PFSK-1 (cell line): ENCODE measurements at regions not wholly inside any gene's neighbourhood (a gene's known extent, or its start where the extent isn't known, plus 50 kb on each side); places are given as distances from the start of the nearest gene placed in this dataset.
A peak's percentile ranks its signal among the peaks of the same experiment; 100 is the strongest.

Experiments
- FOXP2 ChIP-seq: optimal IDR thresholded peaks from 2 replicates; pipeline ENCODE3; 2011; ENCODE audit warnings: borderline replicate concordance, control low read depth, inconsistent platforms; ENCODE audit not compliant: insufficient read depth; ENCODE audit errors: extremely low read length, extremely low read depth
- POLR2AphosphoS5 ChIP-seq: IDR thresholded peaks from 2 replicates; pipeline ENCODE4 v1.6.1; 2012; ENCODE audit warnings: low read depth, mild to moderate bottlenecking, control low read depth, low read length, moderate library complexity
- SIN3A ChIP-seq: IDR thresholded peaks from 2 replicates; pipeline ENCODE4 v1.6.1; 2012; ENCODE audit warnings: mild to moderate bottlenecking, low read length, moderate library complexity, borderline replicate concordance; ENCODE audit not compliant: insufficient read depth
- TAF1 ChIP-seq: IDR thresholded peaks from 2 replicates; pipeline ENCODE4 v1.6.1; 2012; ENCODE audit warnings: low read length, control low read depth, borderline replicate concordance; ENCODE audit not compliant: insufficient read depth
- TF ChIP-seq, protein P1 (sequence below), 2 experiments: IDR thresholded peaks; 2 replicates each; pipeline versions ENCODE4 v1.6.1 to v1.8.0; 2011 to 2012; ENCODE audit warnings: low read depth in 2 of 2, low read length in 2 of 2, control low read depth in 1 of 2, inconsistent platforms in 1 of 2, mild to moderate bottlenecking in 1 of 2, moderate library complexity in 1 of 2; ENCODE audit not compliant: insufficient read depth in 1 of 2

GRCh38 chr20:17841751-17842215 is 126.8 kb downstream of the SNX5 start:
- TF ChIP-seq TAF1 (no peak), POLR2AphosphoS5 (no peak), FOXP2 (no peak), SIN3A (no peak)
- TF ChIP-seq, protein P1, sequence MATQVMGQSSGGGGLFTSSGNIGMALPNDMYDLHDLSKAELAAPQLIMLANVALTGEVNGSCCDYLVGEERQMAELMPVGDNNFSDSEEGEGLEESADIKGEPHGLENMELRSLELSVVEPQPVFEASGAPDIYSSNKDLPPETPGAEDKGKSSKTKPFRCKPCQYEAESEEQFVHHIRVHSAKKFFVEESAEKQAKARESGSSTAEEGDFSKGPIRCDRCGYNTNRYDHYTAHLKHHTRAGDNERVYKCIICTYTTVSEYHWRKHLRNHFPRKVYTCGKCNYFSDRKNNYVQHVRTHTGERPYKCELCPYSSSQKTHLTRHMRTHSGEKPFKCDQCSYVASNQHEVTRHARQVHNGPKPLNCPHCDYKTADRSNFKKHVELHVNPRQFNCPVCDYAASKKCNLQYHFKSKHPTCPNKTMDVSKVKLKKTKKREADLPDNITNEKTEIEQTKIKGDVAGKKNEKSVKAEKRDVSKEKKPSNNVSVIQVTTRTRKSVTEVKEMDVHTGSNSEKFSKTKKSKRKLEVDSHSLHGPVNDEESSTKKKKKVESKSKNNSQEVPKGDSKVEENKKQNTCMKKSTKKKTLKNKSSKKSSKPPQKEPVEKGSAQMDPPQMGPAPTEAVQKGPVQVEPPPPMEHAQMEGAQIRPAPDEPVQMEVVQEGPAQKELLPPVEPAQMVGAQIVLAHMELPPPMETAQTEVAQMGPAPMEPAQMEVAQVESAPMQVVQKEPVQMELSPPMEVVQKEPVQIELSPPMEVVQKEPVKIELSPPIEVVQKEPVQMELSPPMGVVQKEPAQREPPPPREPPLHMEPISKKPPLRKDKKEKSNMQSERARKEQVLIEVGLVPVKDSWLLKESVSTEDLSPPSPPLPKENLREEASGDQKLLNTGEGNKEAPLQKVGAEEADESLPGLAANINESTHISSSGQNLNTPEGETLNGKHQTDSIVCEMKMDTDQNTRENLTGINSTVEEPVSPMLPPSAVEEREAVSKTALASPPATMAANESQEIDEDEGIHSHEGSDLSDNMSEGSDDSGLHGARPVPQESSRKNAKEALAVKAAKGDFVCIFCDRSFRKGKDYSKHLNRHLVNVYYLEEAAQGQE (IDR thresholded peaks at IDR 0.05; ENCODE audit: insufficient read depth in 1 of 2, low read depth in 2 of 2, low read length in 2 of 2), result no peak

GRCh38 chr20:17840423-17840822 is 128.2 kb downstream of the SNX5 start:
- TF ChIP-seq SIN3A (no peak), FOXP2 (no peak), TAF1 (no peak), POLR2AphosphoS5 (no peak)
- TF ChIP-seq, protein P1 (IDR thresholded peaks at IDR 0.05; ENCODE audit: insufficient read depth in 1 of 2, low read depth in 2 of 2, low read length in 2 of 2), result no peak

GRCh38 chr20:17838921-17839320 is 129.7 kb downstream of the SNX5 start:
- no peak for TF ChIP-seq SIN3A
- TF ChIP-seq, protein P1 (IDR thresholded peaks at IDR 0.05; ENCODE audit: insufficient read depth in 1 of 2, low read depth in 2 of 2, low read length in 2 of 2), result no peak
- no peak for TF ChIP-seq TAF1

- TF ChIP-seq, protein P1 (IDR thresholded peaks at IDR 0.05; ENCODE audit: insufficient read depth in 1 of 2, low read depth in 2 of 2, low read length in 2 of 2), result no peak
- TF ChIP-seq POLR2AphosphoS5, result no peak
These were observed 131.4 kb downstream of the SNX5 start for GRCh38 chr20:17837179-17837578.

GRCh38 chr20:17836303-17836861 is 132.2 kb downstream of the SNX5 start:
- TF ChIP-seq, protein P1 (IDR thresholded peaks at IDR 0.05; ENCODE audit: insufficient read depth in 1 of 2, low read depth in 2 of 2, low read length in 2 of 2), result peak; percentile 49 to 74; a peak in 2 of 4 replicates
- TF ChIP-seq SIN3A (no peak), POLR2AphosphoS5 (no peak), FOXP2 (no peak), TAF1 (no peak)
